ENCODE measurements at regions not wholly inside any gene's neighbourhood (a gene's known extent, or its start where the extent isn't known, plus 50 kb on each side); places are given as distances from the start of the nearest gene placed in this dataset.

GRCh38 chr4:96991083-96991482 lies 1151.2 kb downstream of the PDHA2 start:
- H3K36me3 ChIP-seq: no peaks in the 10 kb centered on the region
- no peaks in the 10 kb centered on the region for H3K27me3 ChIP-seq
- H3K27ac ChIP-seq: no peak overlapping the region
- TF ChIP-seq POLR2A (IDR thresholded peaks at IDR 0.05): no peak
- no peak for TF ChIP-seq CTCF (IDR thresholded peaks at IDR 0.05 in 4 of 5, conservative IDR thresholded peaks at IDR 0.05 in 1 of 5)
- ATAC-seq (no peak), DNase-seq (no peak)
- intact Hi-C loops (cut with DNase I; ENCODE audit: low total_unique reads) (no loop called here), in situ Hi-C loops (cut with MboI; ENCODE audit: low sequenced_read_pairs in 4 of 4) (no loop called here)
- H3K4me1 ChIP-seq: no peaks in the 10 kb centered on the region
- no peaks in the 10 kb centered on the region for H3K9me3 ChIP-seq
- no peak overlapping the region for H3K4me3 ChIP-seq

GRCh38 chr4:96992443-96992842 lies 1150.8 kb downstream of the STPG2 start:
- H3K27me3 ChIP-seq: no peaks in the 10 kb centered on the region
- no peak overlapping the region for H3K4me3 ChIP-seq
- ATAC-seq (no peak), DNase-seq (no peak)
- H3K4me1 ChIP-seq: no peaks in the 10 kb centered on the region
- in situ Hi-C loops (cut with MboI; ENCODE audit: low sequenced_read_pairs in 4 of 4) (no loop called here), intact Hi-C loops (cut with DNase I; ENCODE audit: low total_unique reads) (no loop called here)
- H3K27ac ChIP-seq: no peak overlapping the region
- no peaks in the 10 kb centered on the region for H3K9me3 ChIP-seq
- TF ChIP-seq POLR2A (IDR thresholded peaks at IDR 0.05) (no peak), CTCF (IDR thresholded peaks at IDR 0.05 in 4 of 5, conservative IDR thresholded peaks at IDR 0.05 in 1 of 5) (no peak)
- no peaks in the 10 kb centered on the region for H3K36me3 ChIP-seq

GRCh38 chr4:96993560-96993959 lies 1149.7 kb downstream of the STPG2 start:
- H3K27ac ChIP-seq: no peak overlapping the region
- ATAC-seq (no peak), DNase-seq (no peak)
- TF ChIP-seq CTCF (IDR thresholded peaks at IDR 0.05 in 4 of 5, conservative IDR thresholded peaks at IDR 0.05 in 1 of 5) (no peak), POLR2A (IDR thresholded peaks at IDR 0.05) (no peak)
- intact Hi-C loops (cut with DNase I; ENCODE audit: low total_unique reads) (no loop called here), in situ Hi-C loops (cut with MboI; ENCODE audit: low sequenced_read_pairs in 4 of 4) (no loop called here)
- no peaks in the 10 kb centered on the region for H3K4me1 ChIP-seq
- no peak overlapping the region for H3K4me3 ChIP-seq
- H3K9me3 ChIP-seq: no peaks in the 10 kb centered on the region
- no peaks in the 10 kb centered on the region for H3K36me3 ChIP-seq
- no peaks in the 10 kb centered on the region for H3K27me3 ChIP-seq

- ATAC-seq (no peak), DNase-seq (no peak)
- Histone ChIP-seq H3K4me1 (no peaks in the 10 kb centered on the region), H3K9me3 (no peaks in the 10 kb centered on the region), H3K4me3 (no peak overlapping the region), H3K36me3 (no peaks in the 10 kb centered on the region), H3K27ac (no peak overlapping the region), H3K27me3 (no peaks in the 10 kb centered on the region)
- in situ Hi-C loops (cut with MboI; ENCODE audit: low sequenced_read_pairs in 4 of 4): no loop called here
- TF ChIP-seq POLR2A (IDR thresholded peaks at IDR 0.05) (no peak), CTCF (IDR thresholded peaks at IDR 0.05 in 4 of 5, conservative IDR thresholded peaks at IDR 0.05 in 1 of 5) (no peak)
- intact Hi-C loops (cut with DNase I; ENCODE audit: low total_unique reads): no loop called here
Measured at GRCh38 chr4:97003715-97004114, 1139.6 kb downstream of the STPG2 start.

GRCh38 chr4:97013309-97013708 lies 1130.0 kb downstream of the STPG2 start:
- Histone ChIP-seq H3K9me3 (no peaks in the 10 kb centered on the region), H3K27me3 (no peaks in the 10 kb centered on the region), H3K27ac (no peak overlapping the region), H3K4me3 (no peak overlapping the region), H3K4me1 (no peaks in the 10 kb centered on the region), H3K36me3 (no peaks in the 10 kb centered on the region)
- DNase-seq: no peak
- no peak for ATAC-seq
- intact Hi-C loops (cut with DNase I; ENCODE audit: low total_unique reads): no loop called here
- in situ Hi-C loops (cut with MboI; ENCODE audit: low sequenced_read_pairs in 4 of 4): no loop called here
- no peak for TF ChIP-seq POLR2A (IDR thresholded peaks at IDR 0.05)
- TF ChIP-seq CTCF (IDR thresholded peaks at IDR 0.05 in 4 of 5, conservative IDR thresholded peaks at IDR 0.05 in 1 of 5): no peak
